ENCODE measurements at regions not wholly inside any gene's neighbourhood (a gene's known extent, or its start where the extent isn't known, plus 50 kb on each side); places are given as distances from the start of the nearest gene placed in this dataset.

DNA sequence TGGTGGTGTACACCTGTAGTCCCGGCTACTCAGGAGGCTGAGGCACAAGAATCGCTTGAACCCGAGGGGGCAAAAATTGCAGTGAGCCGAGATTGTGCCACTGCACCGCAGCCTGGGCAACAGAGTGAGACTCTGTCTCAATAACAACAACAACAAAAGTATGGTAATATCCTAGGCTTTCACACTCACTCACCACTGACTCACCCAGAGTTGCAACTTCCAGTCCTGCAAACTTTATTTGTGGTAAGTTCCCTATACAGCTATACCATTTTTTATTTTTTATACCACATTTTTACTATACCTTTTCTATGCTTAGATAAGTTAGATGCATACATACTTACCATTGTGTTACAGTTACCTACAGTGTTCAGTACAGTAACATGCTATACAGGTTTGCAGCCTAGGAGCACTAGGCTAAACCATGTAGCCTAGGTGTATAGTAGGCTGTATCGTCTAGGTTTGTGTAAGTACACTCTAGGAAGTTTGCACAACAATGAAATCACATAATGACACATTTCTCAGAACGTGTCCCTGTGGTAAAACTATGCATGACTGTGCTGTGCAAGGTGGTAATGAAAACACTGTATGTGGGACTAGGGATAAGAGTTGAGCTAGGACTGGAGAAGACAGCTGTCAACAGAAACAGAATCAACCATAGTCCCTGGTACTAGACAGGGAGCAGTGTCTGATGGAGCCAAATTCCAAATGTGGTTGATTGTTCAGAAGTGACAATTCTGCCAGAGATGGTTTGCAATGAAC, 109.5 kb upstream of the RAD23B start:
- no peak for TF ChIP-seq POLR2A (IDR thresholded peaks at IDR 0.05)
- TF ChIP-seq, protein P1, sequence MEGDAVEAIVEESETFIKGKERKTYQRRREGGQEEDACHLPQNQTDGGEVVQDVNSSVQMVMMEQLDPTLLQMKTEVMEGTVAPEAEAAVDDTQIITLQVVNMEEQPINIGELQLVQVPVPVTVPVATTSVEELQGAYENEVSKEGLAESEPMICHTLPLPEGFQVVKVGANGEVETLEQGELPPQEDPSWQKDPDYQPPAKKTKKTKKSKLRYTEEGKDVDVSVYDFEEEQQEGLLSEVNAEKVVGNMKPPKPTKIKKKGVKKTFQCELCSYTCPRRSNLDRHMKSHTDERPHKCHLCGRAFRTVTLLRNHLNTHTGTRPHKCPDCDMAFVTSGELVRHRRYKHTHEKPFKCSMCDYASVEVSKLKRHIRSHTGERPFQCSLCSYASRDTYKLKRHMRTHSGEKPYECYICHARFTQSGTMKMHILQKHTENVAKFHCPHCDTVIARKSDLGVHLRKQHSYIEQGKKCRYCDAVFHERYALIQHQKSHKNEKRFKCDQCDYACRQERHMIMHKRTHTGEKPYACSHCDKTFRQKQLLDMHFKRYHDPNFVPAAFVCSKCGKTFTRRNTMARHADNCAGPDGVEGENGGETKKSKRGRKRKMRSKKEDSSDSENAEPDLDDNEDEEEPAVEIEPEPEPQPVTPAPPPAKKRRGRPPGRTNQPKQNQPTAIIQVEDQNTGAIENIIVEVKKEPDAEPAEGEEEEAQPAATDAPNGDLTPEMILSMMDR (IDR thresholded peaks at IDR 0.05): no peak

Data from thyroid gland (tissue), 4 donors.